ENCODE measurements at regions not wholly inside any gene's neighbourhood (a gene's known extent, or its start where the extent isn't known, plus 50 kb on each side); places are given as distances from the start of the nearest gene placed in this dataset.

DNA sequence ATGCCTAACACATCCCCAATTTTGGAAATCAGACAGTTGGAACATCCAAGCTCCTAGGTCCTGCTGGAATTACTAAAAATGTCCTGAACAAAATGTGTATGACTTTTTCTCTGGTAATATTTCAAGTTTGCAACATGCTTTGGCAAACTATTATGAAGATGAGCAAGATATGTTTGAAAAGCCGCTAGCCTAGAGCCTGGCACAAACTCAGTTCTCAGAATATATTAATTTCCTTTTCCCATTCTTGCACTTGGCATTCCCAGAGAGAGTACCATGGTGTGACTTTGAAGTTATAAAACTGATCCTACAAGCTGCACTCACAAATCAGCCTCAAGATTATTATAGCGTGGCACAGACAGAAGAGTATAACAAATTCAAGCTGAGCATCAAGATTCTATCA lies 1031.1 kb downstream of the NTRK3 start:
- intact Hi-C loops (cut with DNase I; ENCODE audit: low total_unique reads) = no loop called here
- no peak for DNase-seq
- H3K27me3 ChIP-seq (replicated peaks in 1 of 7) = no peaks in the 10 kb centered on the region
- H3K27ac ChIP-seq = no peak overlapping the region
- H3K4me1 ChIP-seq = no peaks in the 10 kb centered on the region
- TF ChIP-seq POLR2A (IDR thresholded peaks at IDR 0.05) (no peak), CTCF (IDR thresholded peaks at IDR 0.05 in 8 of 11, conservative IDR thresholded peaks at IDR 0.05 in 3 of 11) (no peak), POLR2AphosphoS5 (IDR thresholded peaks at IDR 0.05) (no peak)
- no peaks in the 10 kb centered on the region for H3K36me3 ChIP-seq
- 65 to 94% (median 82%) methylated on average over 2 of the region's 2 CpGs for WGBS, 5 donors
- peaks cover 0 to 14% (median 2%) of the 10 kb centered on the region in 8 donors for H3K9me3 ChIP-seq
- no peak overlapping the region for H3K4me3 ChIP-seq

GRCh38 chr15:87224404-87224803 lies 1032.1 kb downstream of the NTRK3 start:
- 61 to 82% (median 69%) methylated on average over 3 of the region's 3 CpGs for WGBS, 5 donors
- Histone ChIP-seq H3K4me3 (no peak overlapping the region), H3K27me3 (replicated peaks in 1 of 7) (no peaks in the 10 kb centered on the region), H3K9me3 (peaks cover 0 to 7% (median 0%) of the 10 kb centered on the region in 8 donors), H3K4me1 (no peaks in the 10 kb centered on the region), H3K27ac (no peak overlapping the region), H3K36me3 (no peaks in the 10 kb centered on the region)
- DNase-seq = no peak
- intact Hi-C loops (cut with DNase I; ENCODE audit: low total_unique reads) = no loop called here
- no peak for TF ChIP-seq POLR2A (IDR thresholded peaks at IDR 0.05)
- TF ChIP-seq CTCF (IDR thresholded peaks at IDR 0.05 in 8 of 11, conservative IDR thresholded peaks at IDR 0.05 in 3 of 11) = no peak
- no peak for TF ChIP-seq POLR2AphosphoS5 (IDR thresholded peaks at IDR 0.05)

DNA sequence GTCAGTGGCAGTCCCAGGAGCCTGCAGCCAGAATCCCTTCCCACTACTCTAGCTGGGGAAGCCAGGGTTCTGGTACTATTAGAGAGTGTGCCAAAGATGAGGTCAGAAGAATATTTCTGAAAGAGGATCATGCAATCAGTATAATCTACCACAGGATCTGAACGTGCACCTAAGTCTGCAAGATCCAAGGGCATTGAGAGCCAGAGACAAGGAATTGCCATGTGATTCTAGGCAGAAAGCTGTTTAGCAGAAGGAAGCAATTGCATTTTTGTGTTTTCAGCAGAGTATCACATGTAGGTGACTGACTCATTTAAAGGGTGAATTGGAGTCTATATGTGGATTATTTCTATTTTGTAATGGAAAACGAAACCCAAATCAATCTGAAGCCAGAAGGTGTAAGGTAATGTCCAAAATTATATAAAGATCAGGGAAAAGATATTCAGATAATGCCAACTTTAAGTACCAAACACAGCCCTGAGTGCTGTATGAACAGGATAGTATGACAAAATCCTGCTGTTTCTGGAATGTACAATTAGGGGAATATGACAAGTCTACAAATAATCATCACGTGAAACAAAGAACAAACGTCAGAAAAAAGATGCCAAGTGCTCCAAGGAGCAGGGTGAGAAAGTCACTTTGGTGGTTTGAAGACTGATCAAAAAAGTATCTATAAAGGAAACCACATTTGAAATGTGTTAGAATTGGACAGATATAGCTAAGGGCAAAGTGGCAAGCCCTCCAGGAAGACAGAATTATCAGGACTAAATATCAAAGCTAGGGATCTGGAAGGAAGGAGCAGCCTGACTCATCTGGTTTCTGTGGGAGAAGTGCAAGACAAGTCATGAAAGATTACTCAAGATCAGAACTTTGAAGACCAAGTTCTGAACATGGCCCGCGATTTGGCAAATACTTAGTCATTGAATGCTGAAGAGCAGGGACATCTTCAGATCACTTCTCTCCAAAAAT lies 1036.6 kb downstream of the NTRK3 start:
- peaks cover 0 to 11% (median 0%) of the 10 kb centered on the region in 8 donors for H3K9me3 ChIP-seq
- no peaks in the 10 kb centered on the region for H3K36me3 ChIP-seq
- no peaks in the 10 kb centered on the region for H3K4me1 ChIP-seq
- whole genome bisulfite sequencing, 5 donors = 59 to 73% (median 70%) methylated on average over 6 of the region's 6 CpGs
- TF ChIP-seq CTCF (IDR thresholded peaks at IDR 0.05 in 8 of 11, conservative IDR thresholded peaks at IDR 0.05 in 3 of 11) (no peak), POLR2A (IDR thresholded peaks at IDR 0.05) (no peak), POLR2AphosphoS5 (IDR thresholded peaks at IDR 0.05) (no peak)
- intact Hi-C loops (cut with DNase I; ENCODE audit: low total_unique reads) = no loop called here
- H3K4me3 ChIP-seq = no peak overlapping the region
- DNase-seq = no peak
- no peaks in the 10 kb centered on the region for H3K27me3 ChIP-seq (replicated peaks in 1 of 7)
- H3K27ac ChIP-seq = no peak overlapping the region

- H3K9me3 ChIP-seq = peaks cover 0 to 4% (median 0%) of the 10 kb centered on the region in 8 donors
- no peaks in the 10 kb centered on the region for H3K4me1 ChIP-seq
- intact Hi-C loops (cut with DNase I; ENCODE audit: low total_unique reads) = no loop called here
- H3K27me3 ChIP-seq (replicated peaks in 1 of 7) = no peaks in the 10 kb centered on the region
- TF ChIP-seq POLR2A (IDR thresholded peaks at IDR 0.05) = no peak
- TF ChIP-seq POLR2AphosphoS5 (IDR thresholded peaks at IDR 0.05) = no peak
- TF ChIP-seq CTCF (IDR thresholded peaks at IDR 0.05 in 8 of 11, conservative IDR thresholded peaks at IDR 0.05 in 3 of 11) = no peak
- no peak overlapping the region for H3K27ac ChIP-seq
- no peak overlapping the region for H3K4me3 ChIP-seq
- H3K36me3 ChIP-seq = no peaks in the 10 kb centered on the region
- no peak for DNase-seq
- WGBS, 5 donors = 74 to 93% (median 83%) methylated on average over 1 of the region's 1 CpG
Measured at GRCh38 chr15:87215100-87215499, 1041.4 kb downstream of the NTRK3 start.
